Kidney (tissue), 13 donors: ENCODE measurements at regions not wholly inside any gene's neighbourhood (a gene's known extent, or its start where the extent isn't known, plus 50 kb on each side); places are given as distances from the start of the nearest gene placed in this dataset.

Experiments used
- DNase-seq, 5 donors: peaks; one replicate each; pipeline ENCODE4 v3.0.0-alpha.2; 2013 to 2020
- FAIRE-seq: peaks from 2 replicates; lab custom pipeline; 2012; peaks lifted over from hg19 to GRCh38; lab: Jason Lieb, UNC
- H3K27ac ChIP-seq, 2 donors: one replicate each; pipeline ENCODE4 v1.7.0; 2013; ENCODE audit warnings: low read depth in 2 of 2, low read length in 2 of 2, inconsistent platforms in 1 of 2
- H3K27me3 ChIP-seq: one replicate; pipeline ENCODE4 v1.7.1; 2013; ENCODE audit warnings: low read length, inconsistent platforms; ENCODE audit not compliant: control insufficient read depth, insufficient read depth
- H3K36me3 ChIP-seq, 3 donors: one replicate each; pipeline versions ENCODE4 v1.7.0 to v1.7.1; 2013; ENCODE audit warnings: low read length in 3 of 3, control low read depth in 1 of 3, inconsistent platforms in 1 of 3; ENCODE audit not compliant: insufficient read depth in 3 of 3, control insufficient read depth in 2 of 3
- H3K4me1 ChIP-seq, 3 donors: one replicate each; pipeline versions ENCODE4 v1.7.0 to v1.7.1; 2013; ENCODE audit warnings: low read length in 3 of 3, inconsistent platforms in 1 of 3, low read depth in 1 of 3; ENCODE audit not compliant: control insufficient read depth in 2 of 3, insufficient read depth in 2 of 3
- H3K4me3 ChIP-seq, 3 donors: one replicate each; pipeline versions ENCODE4 v1.7.0 to v1.8.1; 2013; ENCODE audit warnings: low read length in 3 of 3, control low read depth in 1 of 3, inconsistent platforms in 1 of 3
- H3K9ac ChIP-seq, 3 donors: one replicate each; pipeline versions ENCODE4 v1.7.0 to v1.7.1; 2013; ENCODE audit warnings: low read length in 3 of 3, control low read depth in 1 of 3, inconsistent platforms in 1 of 3
- H3K9me3 ChIP-seq, 3 donors: one replicate each; pipeline versions ENCODE4 v1.7.0 to v1.7.1; 2013; ENCODE audit warnings: low read length in 3 of 3, control low read depth in 1 of 3, inconsistent platforms in 1 of 3; ENCODE audit not compliant: control insufficient read depth in 2 of 3, insufficient read depth in 1 of 3
- intact Hi-C: fragments of 100-400 bp; cut with DNase I; formaldehyde crosslinking; loops from one replicate; pipeline ENCODE4 v1.11.1; 2022
- TF ChIP-seq, protein P1 (sequence below): IDR thresholded peaks from 3 replicates; pipeline ENCODE4 v1.5.1; 2012; ENCODE audit warnings: mild to moderate bottlenecking, moderate library complexity, borderline replicate concordance; ENCODE audit not compliant: insufficient read depth; ENCODE audit errors: extremely low read depth
- donor health status: control.
- donor health status: control.
- donor health status: control.
- donor health status: control.
- donor health status: control.
- donor health status: DM: yes; HTN: yes; CAD: no.
- donor health status: Normal renal cell carcinoma (clear cell type).

DNA sequence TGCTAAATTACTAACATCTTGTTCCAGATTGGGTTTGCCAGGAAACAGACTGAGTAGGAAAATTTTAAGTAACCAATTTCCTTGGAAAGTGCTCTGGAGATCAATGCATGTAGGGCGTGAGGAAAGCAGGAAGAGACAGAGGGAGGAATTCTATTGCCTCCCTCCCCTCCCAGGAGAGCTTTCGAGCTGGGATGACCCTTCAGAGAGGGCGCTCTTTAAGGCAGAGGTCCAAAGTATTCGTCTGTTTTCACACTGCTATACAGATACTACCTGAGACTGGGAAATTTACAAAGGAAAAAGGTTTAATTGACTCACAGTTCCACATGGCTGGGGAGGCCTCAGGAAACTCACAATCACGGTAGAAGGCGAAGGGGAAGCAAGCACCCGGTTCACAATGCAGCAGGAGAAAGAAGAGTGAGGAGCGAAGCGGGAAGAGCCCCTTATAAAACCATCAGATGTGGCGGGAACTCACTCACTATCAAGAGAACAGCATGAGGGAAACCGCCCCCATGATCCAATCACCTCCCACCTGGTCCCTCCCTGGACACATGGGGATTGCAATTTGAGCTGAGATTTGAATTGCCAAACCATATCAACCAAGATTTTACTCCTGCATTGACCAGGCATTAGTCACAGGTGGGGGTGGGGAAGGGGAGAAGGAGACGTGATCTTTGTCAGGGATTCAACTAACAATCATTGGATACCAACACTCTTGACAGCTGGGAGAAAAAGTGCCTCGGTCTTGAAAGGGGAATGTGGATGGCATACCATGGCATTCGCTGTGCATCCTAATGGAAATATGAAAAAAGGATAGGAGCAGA lies 63.8 kb downstream of the SLITRK2 start:
- intact Hi-C loops: no loop called here
- no peaks in the 10 kb centered on the region for H3K27me3 ChIP-seq
- no peak for FAIRE-seq

DNA sequence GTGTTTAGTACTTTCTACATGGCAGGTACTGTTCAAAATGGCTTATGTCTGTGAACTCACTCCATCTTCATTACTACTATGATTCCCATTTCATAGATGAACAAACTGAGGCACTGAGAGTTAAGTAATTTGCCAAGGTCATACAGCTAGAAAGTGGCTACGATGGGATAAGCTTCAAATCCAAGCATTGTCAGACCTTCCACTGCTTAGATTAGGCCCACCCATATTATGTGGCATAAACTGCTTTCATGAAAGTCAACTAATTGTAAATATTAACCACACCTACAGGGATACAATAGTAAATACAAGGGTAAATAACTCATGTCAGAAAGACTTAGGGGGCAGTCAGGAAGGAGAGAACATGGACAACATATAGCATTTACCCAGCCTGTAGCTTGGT lies 68.8 kb downstream of the SLITRK2 start:
- no peaks in the 10 kb centered on the region for H3K36me3 ChIP-seq
- no peaks in the 10 kb centered on the region for H3K4me1 ChIP-seq
- H3K4me3 ChIP-seq: no peak overlapping the region
- no peaks in the 10 kb centered on the region for H3K27me3 ChIP-seq
- intact Hi-C loops: no loop called here
- TF ChIP-seq, protein P1, sequence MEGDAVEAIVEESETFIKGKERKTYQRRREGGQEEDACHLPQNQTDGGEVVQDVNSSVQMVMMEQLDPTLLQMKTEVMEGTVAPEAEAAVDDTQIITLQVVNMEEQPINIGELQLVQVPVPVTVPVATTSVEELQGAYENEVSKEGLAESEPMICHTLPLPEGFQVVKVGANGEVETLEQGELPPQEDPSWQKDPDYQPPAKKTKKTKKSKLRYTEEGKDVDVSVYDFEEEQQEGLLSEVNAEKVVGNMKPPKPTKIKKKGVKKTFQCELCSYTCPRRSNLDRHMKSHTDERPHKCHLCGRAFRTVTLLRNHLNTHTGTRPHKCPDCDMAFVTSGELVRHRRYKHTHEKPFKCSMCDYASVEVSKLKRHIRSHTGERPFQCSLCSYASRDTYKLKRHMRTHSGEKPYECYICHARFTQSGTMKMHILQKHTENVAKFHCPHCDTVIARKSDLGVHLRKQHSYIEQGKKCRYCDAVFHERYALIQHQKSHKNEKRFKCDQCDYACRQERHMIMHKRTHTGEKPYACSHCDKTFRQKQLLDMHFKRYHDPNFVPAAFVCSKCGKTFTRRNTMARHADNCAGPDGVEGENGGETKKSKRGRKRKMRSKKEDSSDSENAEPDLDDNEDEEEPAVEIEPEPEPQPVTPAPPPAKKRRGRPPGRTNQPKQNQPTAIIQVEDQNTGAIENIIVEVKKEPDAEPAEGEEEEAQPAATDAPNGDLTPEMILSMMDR: no peak
- H3K9ac ChIP-seq: no peak overlapping the region
- FAIRE-seq (no peak), DNase-seq (no peak)
- H3K9me3 ChIP-seq: no peaks in the 10 kb centered on the region
- H3K27ac ChIP-seq: no peak overlapping the region

More for the DNA sequence above, 63.8 kb downstream of the SLITRK2 start:
- Histone ChIP-seq H3K4me1 (no peaks in the 10 kb centered on the region), H3K36me3 (no peaks in the 10 kb centered on the region), H3K9ac (no peak overlapping the region), H3K27ac (no peak overlapping the region), H3K4me3 (no peak overlapping the region), H3K9me3 (no peaks in the 10 kb centered on the region)
- no peak for DNase-seq
- TF ChIP-seq, protein P1: no peak

DNA sequence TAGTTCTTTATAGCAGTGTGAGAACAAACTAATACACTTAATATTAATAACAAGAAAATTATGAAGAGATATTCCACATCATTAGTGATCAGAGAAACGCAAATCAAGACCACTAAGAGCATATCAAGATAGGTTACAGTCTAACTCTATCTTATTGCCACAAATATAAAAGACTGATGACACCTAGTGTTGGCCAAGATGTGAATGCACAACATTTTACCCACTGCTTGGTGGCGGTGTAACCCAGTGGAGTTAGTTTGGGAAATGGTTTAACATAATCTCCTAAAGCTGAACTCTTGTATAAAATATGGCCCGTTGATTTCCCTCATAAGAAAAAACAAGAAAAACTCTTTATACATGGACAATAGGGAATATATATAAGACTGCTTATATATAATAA lies 92.4 kb downstream of the SLITRK2 start:
- no peaks in the 10 kb centered on the region for H3K36me3 ChIP-seq
- intact Hi-C loops: no loop called here
- DNase-seq (peak in 1 of 5 donors; percentile 2), FAIRE-seq (peak; percentile 35)
- no peaks in the 10 kb centered on the region for H3K4me1 ChIP-seq
- TF ChIP-seq, protein P1: no peak
- H3K9me3 ChIP-seq: no peaks in the 10 kb centered on the region
- no peak overlapping the region for H3K27ac ChIP-seq
- no peak overlapping the region for H3K4me3 ChIP-seq
- H3K27me3 ChIP-seq: no peaks in the 10 kb centered on the region
- no peak overlapping the region for H3K9ac ChIP-seq
